K562 (cell line): ENCODE measurements at regions not wholly inside any gene's neighbourhood (a gene's known extent, or its start where the extent isn't known, plus 50 kb on each side); places are given as distances from the start of the nearest gene placed in this dataset.

Source experiments
- ATAC-seq: fragments of 200-7000 bp; cut with Tn5 transposase; 3 replicates; pipeline ENCODE4 v1.9.1; 2020; ENCODE audit warnings: moderate library complexity
- BruUV-seq: library from RNA; stranded (reverse); fragments of 400-500 nt; replicated peaks from 2 replicates; lab custom pipeline; 2021; lab: Mats Ljungman, UMichigan
- CTCF ChIA-PET: fragments of 300-600 bp; formaldehyde crosslinking; extraction: SDS; loops from one replicate; lab custom pipeline; 2021; ENCODE audit warnings: low intra/inter-chr PET ratio; lab: Yijun Ruan, JAX
- POLR2A ChIA-PET: fragments of 300-600, 350-650 bp; sonication (Branson Sonifier 250); formaldehyde crosslinking; extraction: SDS; loops from one replicate; lab custom pipeline; 2021; ENCODE audit warnings: antibody characterized with exemption, inconsistent platforms; lab: Yijun Ruan, JAX
- DNase-seq, 4 experiments: peaks; one replicate each; pipeline versions ENCODE4 v3.0.0 to v3.0.0-alpha.2; 2011 to 2018; ENCODE audit warnings: low spot score in 3 of 4, mixed read lengths in 3 of 4; ENCODE audit errors: extremely low read depth in 1 of 4
- FAIRE-seq: peaks from 2 replicates; lab custom pipeline; 2011; peaks lifted over from hg19 to GRCh38; lab: Jason Lieb, UNC
- H2AFZ ChIP-seq: 2 replicates; pipeline ENCODE4 v1.6.0; 2011; ENCODE audit warnings: low read depth, low read length, control low read depth, inconsistent platforms
- H3K27ac ChIP-seq: fragments of 200-600 bp; 3 replicates; pipeline ENCODE4 v1.8.0; 2011; ENCODE audit warnings: low read depth, mild to moderate bottlenecking, control low read depth, inconsistent platforms, low read length, moderate library complexity, mixed read lengths; ENCODE audit errors: extremely low read depth
- H3K27me3 ChIP-seq, 2 experiments: fragments of 300-600 bp in 1 of 2; 2 replicates in 1 of 2; 3 replicates in 1 of 2; pipeline versions ENCODE4 v1.6.0 to v1.8.0; 2011; ENCODE audit warnings: inconsistent platforms in 2 of 2, low read length in 2 of 2, mild to moderate bottlenecking in 1 of 2, mixed read lengths in 1 of 2, moderate library complexity in 1 of 2; ENCODE audit not compliant: control insufficient read depth in 2 of 2, insufficient read depth in 2 of 2
- H3K36me3 ChIP-seq: fragments of 300-600 bp; 3 replicates; pipeline ENCODE4 v1.8.0; 2011; ENCODE audit warnings: mild to moderate bottlenecking, low read length, inconsistent platforms; ENCODE audit not compliant: control insufficient read depth, insufficient read depth
- H3K4me1 ChIP-seq, 2 experiments: fragments of 200-600 bp in 1 of 2; replicated peaks in 1 of 2; 2 replicates in 1 of 2; 3 replicates in 1 of 2; pipeline versions ENCODE4 v1.5.1 to v1.8.0; 2011; ENCODE audit warnings: inconsistent platforms in 2 of 2, low read length in 2 of 2, mild to moderate bottlenecking in 1 of 2, mixed read lengths in 1 of 2, moderate library complexity in 1 of 2; ENCODE audit not compliant: control insufficient read depth in 2 of 2, insufficient read depth in 2 of 2
- H3K4me2 ChIP-seq: 2 replicates; pipeline ENCODE4 v1.6.1; 2011; ENCODE audit warnings: low read length, control low read depth, inconsistent platforms, mixed read lengths; ENCODE audit not compliant: insufficient read depth
- H3K4me3 ChIP-seq: fragments of 200-600 bp; sonication (generic), shearing (Covaris generic); 2 replicates; pipeline ENCODE4 v1.5.1; 2016; ENCODE audit warnings: control low read depth, inconsistent platforms
- H3K79me2 ChIP-seq: fragments of 200-600 bp; 3 replicates; pipeline ENCODE4 v1.8.0; 2011; ENCODE audit warnings: low read length, inconsistent platforms; ENCODE audit not compliant: control insufficient read depth, insufficient read depth
- H3K9ac ChIP-seq, 2 experiments: 2 replicates each; pipeline versions ENCODE4 v1.6.0 to v1.6.1; 2011; ENCODE audit warnings: low read depth in 2 of 2, low read length in 2 of 2, control low read depth in 1 of 2, inconsistent platforms in 1 of 2, mild to moderate bottlenecking in 1 of 2, mixed read lengths in 1 of 2; ENCODE audit not compliant: insufficient read depth in 1 of 2
- H3K9me1 ChIP-seq: one replicate; pipeline ENCODE4 v1.6.0; 2011; ENCODE audit warnings: inconsistent platforms, mild to moderate bottlenecking, low read length, moderate library complexity; ENCODE audit not compliant: control insufficient read depth, insufficient read depth
- H3K9me3 ChIP-seq: replicated peaks from 2 replicates; pipeline ENCODE4 v1.5.1; 2011; ENCODE audit warnings: low read depth, low read length, inconsistent platforms; ENCODE audit not compliant: control insufficient read depth, insufficient read depth
- H4K20me1 ChIP-seq: replicated peaks from 2 replicates; pipeline ENCODE4 v1.6.1; 2011; ENCODE audit warnings: low read length, inconsistent platforms, mixed read lengths; ENCODE audit not compliant: control insufficient read depth, insufficient read depth
- E2F3 ChIP-seq: fragments of 250-450 bp; sonication (Bioruptor Pico); IDR thresholded peaks from 2 replicates; pipeline ENCODE4 v1.4.0; 2020; ENCODE audit warnings: mild to moderate bottlenecking
- EGR1 ChIP-seq: fragments of 450-650 bp; conservative IDR thresholded peaks from 2 replicates; pipeline ENCODE4 v1.6.1; 2017; ENCODE audit warnings: mild to moderate bottlenecking
- KAT2B ChIP-seq: IDR thresholded peaks from one replicate; pipeline ENCODE4 v1.6.1; 2012; ENCODE audit warnings: low read depth, mild to moderate bottlenecking, control low read depth, inconsistent platforms, low read length, moderate library complexity
- SETDB1 ChIP-seq: IDR thresholded peaks from one replicate; pipeline ENCODE4 v1.6.1; 2012; ENCODE audit warnings: low read length, control low read depth, inconsistent platforms
- ZSCAN32 ChIP-seq: fragments of 450-650 bp; formaldehyde crosslinking; IDR thresholded peaks from 2 replicates; pipeline ENCODE4 v1.4.0; 2020; ENCODE audit warnings: mild to moderate bottlenecking, moderate library complexity
- WGBS: fragments of 100-300 bp; shearing (Covaris generic); methylation state at CpG from one replicate; pipeline ENCODE4 v1.1.6; 2016; ENCODE audit warnings: low coverage, mixed read lengths; ENCODE audit not compliant: insufficient coverage; ENCODE audit errors: missing lambda C conversion rate; 5-methylcytosine and 5-hydroxymethylcytosine counted together
- in situ Hi-C: fragments of 300-500 bp; cut with MboI; formaldehyde crosslinking; loops from 4 replicates; pipeline ENCODE4 v1.15.0; 2018; ENCODE audit warnings: inconsistent platforms, mixed read lengths
- intact Hi-C: fragments of 100-400 bp; cut with micrococcal nuclease; formaldehyde crosslinking; loops from 2 replicates; pipeline ENCODE4 v1.14.2; 2022
- TF ChIP-seq, protein P1 (sequence below): fragments of 250-450 bp; sonication (Bioruptor Pico); IDR thresholded peaks from 2 replicates; pipeline ENCODE4 v1.8.0; 2021; ENCODE audit warnings: moderate library complexity, mild to moderate bottlenecking, inconsistent platforms
- TF ChIP-seq, protein P2 (sequence below): fragments of 250-450 bp; sonication (Bioruptor Pico); IDR thresholded peaks from 2 replicates; pipeline ENCODE4 v1.5.0; 2021; ENCODE audit warnings: mild to moderate bottlenecking, moderate library complexity
- TF ChIP-seq, protein P3 (sequence below), 3 experiments: IDR thresholded peaks in 2 of 3; conservative IDR thresholded peaks in 1 of 3; 2 replicates each; pipeline ENCODE4 v1.5.1; 2011 to 2012; ENCODE audit warnings: low read length in 3 of 3, mild to moderate bottlenecking in 3 of 3, control low read depth in 2 of 3, improper control_type of control experiment in 1 of 3, inconsistent platforms in 1 of 3, low read depth in 1 of 3, mixed read lengths in 1 of 3, moderate library complexity in 1 of 3; ENCODE audit not compliant: insufficient read depth in 2 of 3

DNA sequence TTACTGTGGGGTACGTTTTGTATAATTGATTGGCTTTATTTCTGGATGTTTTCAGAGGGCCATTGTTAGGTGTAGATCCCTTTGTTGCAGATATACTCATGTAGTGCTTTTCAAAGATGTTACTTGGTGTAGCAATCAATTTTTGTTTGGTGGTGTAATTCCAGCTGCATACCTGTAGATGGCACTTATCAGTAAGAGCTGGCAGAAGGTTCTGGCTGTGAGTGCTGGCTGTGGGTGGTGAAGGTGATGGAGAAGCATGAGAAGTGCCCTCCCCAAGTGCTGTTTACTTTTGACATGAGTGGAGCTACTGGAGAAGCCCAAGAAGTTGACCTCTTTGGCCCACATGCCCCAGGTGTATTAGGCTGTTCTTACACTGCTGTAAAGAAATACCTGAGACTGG lies 1074.9 kb downstream of the FAM181B start:
- WGBS, result 0% methylated on average over 1 of the region's 1 CpG
- ATAC-seq, result no peak

DNA sequence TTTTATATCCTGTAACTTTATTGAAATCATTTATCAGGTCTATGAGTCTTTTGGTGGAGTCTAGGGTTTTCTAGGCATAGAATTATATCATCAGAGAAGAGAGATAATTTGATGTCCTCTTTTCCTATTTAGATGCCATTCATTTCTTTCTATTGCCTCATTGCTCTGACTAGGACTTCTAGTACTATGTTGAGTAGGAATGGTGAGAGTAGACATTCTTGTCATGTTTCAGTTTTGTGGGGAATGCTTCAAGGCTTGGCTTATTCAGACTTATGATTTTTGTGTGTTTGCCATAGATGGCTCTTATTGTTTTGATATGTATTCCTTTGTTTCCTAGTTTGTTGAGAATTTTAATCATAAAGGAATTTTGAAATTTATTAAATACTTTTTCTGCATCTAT lies 1078.3 kb downstream of the FAM181B start:
- no peaks in the 10 kb centered on the region for H3K4me1 ChIP-seq
- ChIA-PET CTCF (no interaction called here), POLR2A (no interaction called here)
- FAIRE-seq (no peak), ATAC-seq (no peak), DNase-seq (no peak)
- H3K9ac ChIP-seq, result no peak overlapping the region
- H3K27me3 ChIP-seq, result no peaks in the 10 kb centered on the region
- in situ Hi-C loops, result no loop called here
- no peaks in the 10 kb centered on the region for H3K79me2 ChIP-seq
- no peak overlapping the region for H3K4me2 ChIP-seq
- H3K9me1 ChIP-seq, result no peaks in the 10 kb centered on the region
- H3K9me3 ChIP-seq, result no peaks in the 10 kb centered on the region
- no peak overlapping the region for H3K27ac ChIP-seq
- no peaks in the 10 kb centered on the region for H4K20me1 ChIP-seq
- intact Hi-C loops, result no loop called here
- H3K36me3 ChIP-seq, result no peaks in the 10 kb centered on the region
- H3K4me3 ChIP-seq, result no peak overlapping the region
- no peak overlapping the region for H2AFZ ChIP-seq
- no TSS peak for BruUV-seq
- TF ChIP-seq, protein P1, sequence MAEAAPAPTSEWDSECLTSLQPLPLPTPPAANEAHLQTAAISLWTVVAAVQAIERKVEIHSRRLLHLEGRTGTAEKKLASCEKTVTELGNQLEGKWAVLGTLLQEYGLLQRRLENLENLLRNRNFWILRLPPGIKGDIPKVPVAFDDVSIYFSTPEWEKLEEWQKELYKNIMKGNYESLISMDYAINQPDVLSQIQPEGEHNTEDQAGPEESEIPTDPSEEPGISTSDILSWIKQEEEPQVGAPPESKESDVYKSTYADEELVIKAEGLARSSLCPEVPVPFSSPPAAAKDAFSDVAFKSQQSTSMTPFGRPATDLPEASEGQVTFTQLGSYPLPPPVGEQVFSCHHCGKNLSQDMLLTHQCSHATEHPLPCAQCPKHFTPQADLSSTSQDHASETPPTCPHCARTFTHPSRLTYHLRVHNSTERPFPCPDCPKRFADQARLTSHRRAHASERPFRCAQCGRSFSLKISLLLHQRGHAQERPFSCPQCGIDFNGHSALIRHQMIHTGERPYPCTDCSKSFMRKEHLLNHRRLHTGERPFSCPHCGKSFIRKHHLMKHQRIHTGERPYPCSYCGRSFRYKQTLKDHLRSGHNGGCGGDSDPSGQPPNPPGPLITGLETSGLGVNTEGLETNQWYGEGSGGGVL (CRISPR knock-in tag), result no peak
- no peak for TF ChIP-seq SETDB1
- TF ChIP-seq EGR1, result no peak
- TF ChIP-seq KAT2B, result no peak
- TF ChIP-seq ZSCAN32 (CRISPR knock-in tag), result no peak
- TF ChIP-seq, protein P2, sequence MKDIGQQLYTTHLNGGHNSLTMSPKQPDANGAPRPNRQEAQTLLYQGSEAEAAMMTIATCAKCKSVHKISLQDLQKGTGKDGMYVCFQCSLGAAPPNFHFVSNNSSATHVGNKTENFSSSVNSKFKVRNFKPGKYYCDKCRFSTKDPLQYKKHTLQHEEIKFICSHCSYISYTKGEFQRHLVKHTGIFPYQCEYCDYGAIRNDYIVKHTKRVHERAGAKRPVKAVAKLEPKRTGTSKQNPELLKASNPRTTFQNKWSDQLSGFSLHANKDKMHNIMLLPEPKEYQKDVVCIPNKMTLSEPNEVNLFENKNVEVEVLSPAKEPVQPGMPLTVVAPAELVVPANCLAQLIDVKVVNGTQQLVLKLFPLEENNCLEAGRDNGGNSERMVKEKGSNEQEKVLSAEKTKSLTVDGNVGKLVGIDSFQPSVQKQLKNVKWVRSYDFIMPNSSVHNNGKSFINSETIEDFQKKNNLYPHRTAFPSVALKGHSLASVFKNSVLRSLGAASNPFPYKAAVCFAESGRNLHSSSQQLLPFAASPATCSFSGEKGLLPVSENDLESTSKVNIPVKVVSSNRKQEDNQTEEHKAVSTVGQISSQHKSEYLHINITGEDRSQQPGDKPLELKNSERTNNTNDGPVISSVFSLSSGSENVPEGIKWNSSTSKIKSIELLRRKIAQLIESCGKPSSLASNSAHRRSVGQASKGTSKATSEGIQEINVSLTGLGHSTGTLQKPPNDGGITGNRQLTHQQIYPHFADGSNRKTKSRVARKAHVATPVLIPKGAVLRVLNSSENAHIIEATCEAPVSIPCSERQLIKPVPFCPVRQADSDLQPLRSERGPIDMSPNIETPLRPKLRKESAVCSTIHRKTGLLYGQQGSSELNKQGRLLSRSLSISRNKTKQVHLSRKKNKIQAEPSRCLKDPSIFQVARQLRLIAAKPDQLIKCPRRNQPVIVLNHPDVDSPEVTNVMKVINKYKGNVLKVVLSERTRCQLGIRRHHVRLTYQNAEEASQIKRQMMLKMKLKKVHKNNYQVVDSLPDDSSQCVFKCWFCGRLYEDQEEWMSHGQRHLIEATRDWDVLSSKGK (CRISPR knock-in tag), result no peak

More for the DNA sequence above, 1074.9 kb downstream of the FAM181B start:
- TF ChIP-seq, protein P3, sequence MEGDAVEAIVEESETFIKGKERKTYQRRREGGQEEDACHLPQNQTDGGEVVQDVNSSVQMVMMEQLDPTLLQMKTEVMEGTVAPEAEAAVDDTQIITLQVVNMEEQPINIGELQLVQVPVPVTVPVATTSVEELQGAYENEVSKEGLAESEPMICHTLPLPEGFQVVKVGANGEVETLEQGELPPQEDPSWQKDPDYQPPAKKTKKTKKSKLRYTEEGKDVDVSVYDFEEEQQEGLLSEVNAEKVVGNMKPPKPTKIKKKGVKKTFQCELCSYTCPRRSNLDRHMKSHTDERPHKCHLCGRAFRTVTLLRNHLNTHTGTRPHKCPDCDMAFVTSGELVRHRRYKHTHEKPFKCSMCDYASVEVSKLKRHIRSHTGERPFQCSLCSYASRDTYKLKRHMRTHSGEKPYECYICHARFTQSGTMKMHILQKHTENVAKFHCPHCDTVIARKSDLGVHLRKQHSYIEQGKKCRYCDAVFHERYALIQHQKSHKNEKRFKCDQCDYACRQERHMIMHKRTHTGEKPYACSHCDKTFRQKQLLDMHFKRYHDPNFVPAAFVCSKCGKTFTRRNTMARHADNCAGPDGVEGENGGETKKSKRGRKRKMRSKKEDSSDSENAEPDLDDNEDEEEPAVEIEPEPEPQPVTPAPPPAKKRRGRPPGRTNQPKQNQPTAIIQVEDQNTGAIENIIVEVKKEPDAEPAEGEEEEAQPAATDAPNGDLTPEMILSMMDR (IDR thresholded peaks at IDR 0.05 in 2 of 3, conservative IDR thresholded peaks at IDR 0.05 in 1 of 3; ENCODE audit: insufficient read depth in 2 of 3, low read depth in 1 of 3, low read length in 3 of 3), result peak in 2 of 3 experiments; percentile 15 to 38; a peak in 2 of 6 replicates
- TF ChIP-seq E2F3 (CRISPR knock-in tag), result no peak
- TF ChIP-seq, all 486 proteins: peak for 1
- H3K27me3 ChIP-seq, result no peaks in the 10 kb centered on the region
- no peak overlapping the region for H3K9ac ChIP-seq
- BruUV-seq, result no TSS peak
- DNase-seq (peak in 2 of 4 experiments; percentile 3 to 4), FAIRE-seq (no peak)
- no peak overlapping the region for H3K4me3 ChIP-seq
- H3K4me2 ChIP-seq, result no peak overlapping the region
- H3K79me2 ChIP-seq, result no peaks in the 10 kb centered on the region
- no peaks in the 10 kb centered on the region for H3K36me3 ChIP-seq
- ChIA-PET POLR2A (no interaction called here), CTCF (no interaction called here)
- no peaks in the 10 kb centered on the region for H3K4me1 ChIP-seq
- intact Hi-C loops (no loop called here), in situ Hi-C loops (no loop called here)
- H2AFZ ChIP-seq, result no peak overlapping the region
- no peaks in the 10 kb centered on the region for H4K20me1 ChIP-seq
- no peak overlapping the region for H3K27ac ChIP-seq
- H3K9me1 ChIP-seq, result no peaks in the 10 kb centered on the region
- no peaks in the 10 kb centered on the region for H3K9me3 ChIP-seq
